ENCODE measurements at regions not wholly inside any gene's neighbourhood (a gene's known extent, or its start where the extent isn't known, plus 50 kb on each side); places are given as distances from the start of the nearest gene placed in this dataset.
"Not testable (repeated sequence)": the region's sequence is repeated elsewhere in the genome, so short reads cannot be mapped to it uniquely, and the experiment has no call there.

DNA sequence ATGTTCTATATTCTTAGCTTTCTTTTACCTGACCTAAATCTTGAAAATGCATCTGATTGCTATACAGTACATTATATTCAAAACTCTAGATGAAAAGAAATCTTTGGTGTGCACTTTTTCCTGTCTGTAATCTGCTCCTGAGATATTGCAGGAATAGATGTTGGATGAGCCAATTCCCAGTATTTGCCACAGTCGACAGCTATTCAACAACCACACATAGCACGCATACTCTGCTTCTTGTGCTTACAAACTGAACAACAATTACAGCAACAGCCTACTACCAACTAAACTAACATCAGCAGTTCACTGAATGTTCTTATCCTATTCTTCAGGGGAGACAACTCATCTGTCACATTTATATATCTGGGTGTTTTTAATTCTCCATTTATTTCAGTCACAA, 573.9 kb upstream of the GRID2 start:
- Histone ChIP-seq H3K27me3 (ENCODE audit: control insufficient read depth, insufficient read depth, low read length) (no peaks in the 10 kb centered on the region), H3K9me3 (ENCODE audit: control insufficient read depth, insufficient read depth, low read depth, low read length) (no peaks in the 10 kb centered on the region), H3K27ac (ENCODE audit: insufficient read depth, low read length) (no peak overlapping the region), H3K4me2 (ENCODE audit: extremely low read depth, insufficient read depth, low read length) (no peak overlapping the region), H3K4me1 (ENCODE audit: control insufficient read depth, extremely low read depth, insufficient read depth, low read length) (no peaks in the 10 kb centered on the region), H2AFZ (ENCODE audit: low read length) (no peak overlapping the region), H3K36me3 (ENCODE audit: control insufficient read depth, insufficient read depth, low read length) (no peaks in the 10 kb centered on the region), H3K79me2 (ENCODE audit: control insufficient read depth, insufficient read depth, low read length) (no peaks in the 10 kb centered on the region), H4K20me1 (ENCODE audit: control insufficient read depth, extremely low read depth, insufficient read depth, low read length) (no peaks in the 10 kb centered on the region), H3K4me3 (replicated peaks in 1 of 4; ENCODE audit: control extremely low read depth in 1 of 4, insufficient read depth in 1 of 4, low read depth in 3 of 4, low read length in 4 of 4) (no peak overlapping the region), H3K9ac (ENCODE audit: insufficient read depth, low read length) (no peak overlapping the region)
- TF ChIP-seq, protein P1, sequence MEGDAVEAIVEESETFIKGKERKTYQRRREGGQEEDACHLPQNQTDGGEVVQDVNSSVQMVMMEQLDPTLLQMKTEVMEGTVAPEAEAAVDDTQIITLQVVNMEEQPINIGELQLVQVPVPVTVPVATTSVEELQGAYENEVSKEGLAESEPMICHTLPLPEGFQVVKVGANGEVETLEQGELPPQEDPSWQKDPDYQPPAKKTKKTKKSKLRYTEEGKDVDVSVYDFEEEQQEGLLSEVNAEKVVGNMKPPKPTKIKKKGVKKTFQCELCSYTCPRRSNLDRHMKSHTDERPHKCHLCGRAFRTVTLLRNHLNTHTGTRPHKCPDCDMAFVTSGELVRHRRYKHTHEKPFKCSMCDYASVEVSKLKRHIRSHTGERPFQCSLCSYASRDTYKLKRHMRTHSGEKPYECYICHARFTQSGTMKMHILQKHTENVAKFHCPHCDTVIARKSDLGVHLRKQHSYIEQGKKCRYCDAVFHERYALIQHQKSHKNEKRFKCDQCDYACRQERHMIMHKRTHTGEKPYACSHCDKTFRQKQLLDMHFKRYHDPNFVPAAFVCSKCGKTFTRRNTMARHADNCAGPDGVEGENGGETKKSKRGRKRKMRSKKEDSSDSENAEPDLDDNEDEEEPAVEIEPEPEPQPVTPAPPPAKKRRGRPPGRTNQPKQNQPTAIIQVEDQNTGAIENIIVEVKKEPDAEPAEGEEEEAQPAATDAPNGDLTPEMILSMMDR (conservative IDR thresholded peaks at IDR 0.05 in 1 of 2, IDR thresholded peaks at IDR 0.05 in 1 of 2; ENCODE audit: low read depth in 1 of 2, low read length in 2 of 2), result no peak
- no peak for TF ChIP-seq EZH2 (IDR thresholded peaks at IDR 0.05; ENCODE audit: low read length, missing control alignments)
- peak in 1 of 2 donors; percentile 3 for DNase-seq (ENCODE audit: low read depth in 2 of 2)

DNA sequence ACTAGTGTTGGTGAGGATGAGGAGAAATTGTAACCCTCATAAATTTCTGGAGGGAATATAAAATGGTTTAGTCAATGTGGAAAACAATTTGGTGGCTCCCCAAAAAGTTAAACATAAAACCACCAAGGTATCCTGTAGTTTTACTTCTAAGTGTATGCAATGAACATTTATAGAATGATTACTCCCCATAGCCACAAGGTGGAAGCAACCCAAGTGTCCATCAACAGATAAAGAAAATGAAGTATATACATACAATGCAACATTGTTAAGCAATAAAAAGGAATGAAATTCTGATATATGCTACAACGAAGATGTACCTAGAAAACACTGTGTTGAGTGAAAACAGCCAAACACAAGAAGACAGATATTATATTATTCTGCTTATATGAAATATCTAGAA, 569.1 kb upstream of the GRID2 start:
- TF ChIP-seq, protein P1 (conservative IDR thresholded peaks at IDR 0.05 in 1 of 2, IDR thresholded peaks at IDR 0.05 in 1 of 2; ENCODE audit: low read depth in 1 of 2, low read length in 2 of 2), result no peak
- TF ChIP-seq EZH2 (IDR thresholded peaks at IDR 0.05; ENCODE audit: low read length, missing control alignments), result no peak

DNA sequence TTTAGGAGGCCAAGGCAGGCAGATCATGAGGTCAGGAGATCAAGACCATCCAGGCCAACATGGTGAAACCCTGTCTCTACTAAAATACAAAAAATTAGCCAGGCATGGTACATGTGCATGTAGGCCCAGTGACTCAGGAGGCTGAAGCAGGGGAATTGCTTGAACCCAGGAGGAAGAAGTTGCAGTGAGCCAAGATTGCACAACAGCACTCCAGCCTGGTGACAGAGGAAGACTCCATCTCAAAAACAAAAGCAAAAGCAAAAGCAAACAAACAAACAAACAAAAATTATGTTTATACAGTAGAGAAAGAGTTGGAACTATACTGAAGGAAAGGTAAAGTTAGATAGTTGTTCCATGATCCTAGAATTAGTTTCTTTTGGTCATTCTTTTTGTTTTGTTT, 564.9 kb upstream of the GRID2 start:
- not testable (repeated sequence) for H4K20me1 ChIP-seq (ENCODE audit: control insufficient read depth, extremely low read depth, insufficient read depth, low read length); H3K9me3 ChIP-seq (ENCODE audit: control insufficient read depth, insufficient read depth, low read depth, low read length); H3K36me3 ChIP-seq (ENCODE audit: control insufficient read depth, insufficient read depth, low read length); H3K9ac ChIP-seq (ENCODE audit: insufficient read depth, low read length); H3K4me2 ChIP-seq (ENCODE audit: extremely low read depth, insufficient read depth, low read length); H3K27ac ChIP-seq (ENCODE audit: insufficient read depth, low read length); H3K4me3 ChIP-seq (replicated peaks in 1 of 4; ENCODE audit: control extremely low read depth in 1 of 4, insufficient read depth in 1 of 4, low read depth in 3 of 4, low read length in 4 of 4); H3K27me3 ChIP-seq (ENCODE audit: control insufficient read depth, insufficient read depth, low read length); H2AFZ ChIP-seq (ENCODE audit: low read length); H3K79me2 ChIP-seq (ENCODE audit: control insufficient read depth, insufficient read depth, low read length); H3K4me1 ChIP-seq (ENCODE audit: control insufficient read depth, extremely low read depth, insufficient read depth, low read length); DNase-seq (ENCODE audit: low read depth in 2 of 2)

More for the DNA sequence above, 569.1 kb upstream of the GRID2 start:
- Histone ChIP-seq H3K36me3 (ENCODE audit: control insufficient read depth, insufficient read depth, low read length) (no peaks in the 10 kb centered on the region), H3K9me3 (ENCODE audit: control insufficient read depth, insufficient read depth, low read depth, low read length) (no peaks in the 10 kb centered on the region), H3K4me1 (ENCODE audit: control insufficient read depth, extremely low read depth, insufficient read depth, low read length) (no peaks in the 10 kb centered on the region), H3K4me3 (replicated peaks in 1 of 4; ENCODE audit: control extremely low read depth in 1 of 4, insufficient read depth in 1 of 4, low read depth in 3 of 4, low read length in 4 of 4) (no peak overlapping the region), H3K27me3 (ENCODE audit: control insufficient read depth, insufficient read depth, low read length) (no peaks in the 10 kb centered on the region), H3K79me2 (ENCODE audit: control insufficient read depth, insufficient read depth, low read length) (no peaks in the 10 kb centered on the region), H2AFZ (ENCODE audit: low read length) (no peak overlapping the region), H3K27ac (ENCODE audit: insufficient read depth, low read length) (no peak overlapping the region), H3K4me2 (ENCODE audit: extremely low read depth, insufficient read depth, low read length) (no peak overlapping the region), H4K20me1 (ENCODE audit: control insufficient read depth, extremely low read depth, insufficient read depth, low read length) (no peaks in the 10 kb centered on the region), H3K9ac (ENCODE audit: insufficient read depth, low read length) (no peak overlapping the region)
- no peak for DNase-seq (ENCODE audit: low read depth in 2 of 2)
